Pulmonary artery endothelial cell (primary cell): ENCODE measurements at regions not wholly inside any gene's neighbourhood (a gene's known extent, or its start where the extent isn't known, plus 50 kb on each side); places are given as distances from the start of the nearest gene placed in this dataset.
A peak's percentile ranks its signal among the peaks of the same experiment; 100 is the strongest.
"Not testable (repeated sequence)": the region's sequence is repeated elsewhere in the genome, so short reads cannot be mapped to it uniquely, and the experiment has no call there.

Experiments used
- DNase-seq: peaks from one replicate; pipeline ENCODE4 v3.0.0-alpha.2; 2011; ENCODE audit warnings: low read depth, low spot score

- DNase-seq: no peak
Observed at GRCh38 chr3:87615506-87615905, 339.1 kb upstream of the POU1F1 start.

DNA sequence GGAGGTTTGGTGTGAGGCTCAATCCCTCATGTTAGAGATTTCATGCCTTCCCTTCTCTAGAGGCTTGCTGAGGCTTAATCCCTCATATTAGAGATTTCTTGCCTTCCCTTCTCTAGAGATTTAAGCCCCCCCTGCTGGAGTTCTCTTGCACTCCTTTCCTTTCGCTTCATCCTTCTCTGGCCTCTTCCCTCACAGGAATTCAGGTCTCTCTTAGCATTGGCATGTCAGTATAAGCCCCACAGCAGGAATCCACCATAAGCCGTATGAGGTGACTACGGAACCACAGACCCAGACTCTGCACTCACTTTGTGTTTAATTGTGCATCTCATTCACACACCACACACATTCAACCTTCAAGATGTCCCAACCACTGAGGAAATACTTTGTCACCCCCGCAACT is 338.6 kb upstream of the POU1F1 start:
- DNase-seq: no peak

DNA sequence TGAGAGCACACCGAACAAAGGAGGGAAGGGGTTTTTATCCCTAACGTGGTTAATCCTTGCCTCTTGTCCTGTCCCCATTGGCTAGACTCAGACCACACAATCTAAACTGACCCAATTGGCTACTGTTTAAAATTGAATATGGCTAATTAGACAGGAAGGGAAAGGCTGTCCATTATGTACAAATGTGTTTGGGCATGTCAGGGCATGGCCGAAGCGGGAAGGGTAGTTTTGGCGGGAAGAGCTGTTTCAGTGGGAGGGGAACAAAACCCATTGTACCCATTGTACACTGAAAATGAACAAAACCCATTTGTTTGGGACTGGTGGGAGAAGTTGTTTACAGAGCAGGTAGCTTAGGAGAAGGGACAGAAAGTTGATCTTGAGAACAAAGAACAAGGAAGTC is 330.9 kb upstream of the POU1F1 start:
- no peak for DNase-seq

- peak; percentile 50 for DNase-seq
Observed at GRCh38 chr3:87595798-87596197, 319.4 kb upstream of the POU1F1 start.

DNA sequence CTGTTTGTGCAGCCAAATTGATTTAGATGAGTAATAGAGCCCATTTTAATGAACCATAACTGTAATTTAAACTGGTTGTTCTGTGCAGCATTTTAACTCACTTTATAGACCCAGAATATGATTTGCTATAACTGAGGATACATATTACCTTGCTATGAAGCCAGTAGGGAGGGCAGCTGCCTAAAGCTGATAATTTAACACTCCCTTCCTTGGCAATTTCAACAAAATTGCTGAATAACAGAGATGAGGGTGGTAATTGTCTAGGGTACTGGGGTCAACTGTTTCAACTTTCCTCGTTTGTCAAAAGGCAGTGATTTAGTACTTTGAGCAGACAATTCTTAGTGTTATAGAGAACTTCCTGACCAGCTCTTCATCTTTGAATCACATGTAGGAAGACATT is 304.9 kb upstream of the POU1F1 start:
- no peak for DNase-seq

DNA sequence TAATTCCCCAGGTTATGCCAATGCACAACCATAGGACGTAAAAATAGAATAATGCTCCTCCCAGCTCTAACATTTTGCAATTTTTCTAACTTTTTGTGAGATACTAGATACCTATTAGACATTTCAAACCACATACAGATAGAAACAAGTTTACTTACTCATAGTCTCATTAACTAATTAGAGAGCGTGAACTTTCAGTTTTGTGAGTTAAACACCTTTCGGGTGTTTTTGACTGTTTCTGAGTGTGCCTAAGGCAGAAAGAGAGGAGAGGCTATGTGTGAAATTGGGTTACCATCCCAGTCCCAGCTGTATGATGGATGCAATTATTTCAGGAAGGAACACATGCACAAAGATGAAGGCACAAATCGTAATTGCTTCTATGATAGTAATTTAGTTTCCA is 300.4 kb upstream of the POU1F1 start:
- no peak for DNase-seq

GRCh38 chr3:87575550-87575949 is 299.2 kb upstream of the POU1F1 start:
- DNase-seq: no peak

DNA sequence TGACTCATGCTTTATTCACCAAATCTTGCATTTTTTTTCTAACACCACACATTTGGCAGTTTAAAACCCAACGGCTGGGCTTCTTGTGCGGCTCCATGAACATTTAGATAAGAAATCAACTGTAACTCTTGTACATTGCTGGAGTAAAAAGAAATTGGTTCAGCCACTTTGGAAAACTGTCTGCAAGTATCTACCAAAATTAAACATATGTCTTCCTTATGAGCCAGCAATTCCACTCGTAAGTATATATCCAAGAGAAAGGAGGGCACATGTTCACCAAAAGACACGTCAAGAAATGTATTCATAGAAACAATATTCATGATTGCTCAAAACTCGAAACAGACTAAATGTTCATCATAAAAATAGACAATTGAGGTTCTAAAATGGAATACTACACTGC is 291.9 kb upstream of the POU1F1 start:
- no peak for DNase-seq

DNA sequence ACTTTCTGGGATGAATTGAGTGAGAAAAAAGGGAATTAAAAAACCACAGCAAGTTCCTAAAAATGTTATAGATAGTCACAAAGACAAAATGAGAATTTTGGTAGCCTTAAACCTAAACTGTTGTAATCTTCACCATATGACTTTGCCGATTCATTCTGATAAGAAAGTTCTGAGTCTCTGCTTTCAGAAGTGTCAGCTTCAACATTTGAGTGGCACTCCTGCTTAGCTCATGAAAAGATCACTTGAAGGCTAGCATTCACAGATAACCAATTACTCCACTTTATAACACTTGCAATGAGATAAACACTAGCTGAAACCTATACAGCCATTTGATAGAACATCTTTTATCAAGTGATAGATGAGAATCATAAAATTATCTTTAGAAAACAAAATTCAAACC is 288.1 kb upstream of the POU1F1 start:
- no peak for DNase-seq

DNA sequence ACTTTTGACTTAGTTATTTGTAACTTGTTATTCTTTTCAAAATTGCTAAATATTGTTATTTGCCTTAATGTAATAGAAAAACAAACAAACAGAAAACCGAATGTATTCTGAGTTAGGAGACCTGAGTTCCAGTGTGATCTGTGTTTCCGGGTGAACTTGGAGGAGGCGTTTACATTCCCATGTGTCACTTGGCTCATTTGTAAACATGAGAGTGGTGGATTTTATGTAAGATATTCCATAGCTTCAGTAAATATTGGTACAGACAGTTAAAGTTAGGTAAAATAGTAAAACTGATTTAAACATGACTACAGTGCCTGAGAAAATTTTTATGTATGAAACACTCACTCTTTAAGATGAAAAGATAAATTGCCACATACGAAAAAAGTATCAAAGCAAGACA is 287.3 kb upstream of the POU1F1 start:
- no peak for DNase-seq

- no peak for DNase-seq
Observed at GRCh38 chr3:87558492-87558891, 282.1 kb upstream of the POU1F1 start.

DNA sequence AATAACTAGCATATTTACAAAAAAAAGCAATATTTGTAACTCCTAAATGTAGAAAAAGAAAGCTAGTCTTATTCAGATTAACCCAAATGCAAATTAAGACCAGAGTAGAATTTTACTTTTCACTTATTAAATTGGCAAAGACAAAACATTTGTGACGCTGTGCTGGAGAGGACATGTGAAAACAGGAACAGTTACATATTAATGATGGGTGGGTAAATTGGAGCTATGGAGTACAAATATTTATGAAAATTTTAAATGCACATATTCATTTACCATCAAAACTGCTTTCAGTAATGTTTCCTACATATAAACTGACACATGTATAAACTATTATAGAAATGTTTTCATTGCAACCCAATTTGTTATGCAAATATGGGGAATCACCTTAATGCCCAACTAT is 278.9 kb upstream of the POU1F1 start:
- no peak for DNase-seq

DNA sequence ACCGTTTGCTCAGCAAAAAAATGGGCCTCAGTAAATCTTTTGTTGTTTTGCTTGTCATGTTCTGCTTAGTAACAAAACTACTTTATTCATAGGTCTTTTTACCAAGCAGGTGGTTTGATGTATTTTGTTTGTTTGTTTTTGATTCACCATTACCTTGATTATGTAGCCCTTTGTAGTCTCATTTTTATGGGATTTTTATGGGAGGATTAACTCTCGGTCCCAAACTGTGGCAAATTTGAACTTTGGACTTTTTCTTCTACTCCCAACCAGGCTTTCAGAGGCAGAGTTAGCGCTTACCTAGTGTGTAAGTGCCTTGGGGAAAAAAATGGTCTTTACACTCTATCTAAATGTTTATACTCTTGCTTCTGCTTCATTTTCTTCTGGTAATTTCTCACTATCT is 276.7 kb upstream of the POU1F1 start:
- DNase-seq: no peak

GRCh38 chr3:87550892-87551291 is 274.5 kb upstream of the POU1F1 start:
- no peak for DNase-seq

- DNase-seq: no peak
Observed at GRCh38 chr3:87549208-87549607, 272.8 kb upstream of the POU1F1 start.

DNA sequence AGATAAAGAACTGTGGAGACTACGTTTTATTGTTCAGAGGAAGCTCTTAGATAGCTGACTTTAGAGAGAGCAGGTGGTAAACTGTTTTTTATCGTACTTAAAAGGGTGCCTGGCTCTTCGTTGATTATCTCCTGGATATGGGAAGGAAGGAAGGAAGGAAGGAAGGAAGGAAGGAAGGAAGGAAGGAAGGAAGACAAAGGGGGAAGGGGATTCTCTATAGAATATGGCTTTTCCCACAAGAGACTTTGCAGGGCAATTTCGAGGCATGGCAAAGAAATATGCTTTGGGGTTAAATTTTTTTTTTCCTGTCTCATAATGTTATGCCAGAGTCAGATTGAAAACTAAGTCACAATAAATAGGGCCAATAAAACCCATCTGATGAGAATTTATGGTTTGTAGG is 271.9 kb upstream of the POU1F1 start:
- no peak for DNase-seq

- DNase-seq: no peak
Observed at GRCh38 chr3:87546216-87546615, 269.8 kb upstream of the POU1F1 start.

- not testable (repeated sequence) for DNase-seq
Observed at GRCh38 chr3:87543408-87543807, 267.0 kb upstream of the POU1F1 start.

DNA sequence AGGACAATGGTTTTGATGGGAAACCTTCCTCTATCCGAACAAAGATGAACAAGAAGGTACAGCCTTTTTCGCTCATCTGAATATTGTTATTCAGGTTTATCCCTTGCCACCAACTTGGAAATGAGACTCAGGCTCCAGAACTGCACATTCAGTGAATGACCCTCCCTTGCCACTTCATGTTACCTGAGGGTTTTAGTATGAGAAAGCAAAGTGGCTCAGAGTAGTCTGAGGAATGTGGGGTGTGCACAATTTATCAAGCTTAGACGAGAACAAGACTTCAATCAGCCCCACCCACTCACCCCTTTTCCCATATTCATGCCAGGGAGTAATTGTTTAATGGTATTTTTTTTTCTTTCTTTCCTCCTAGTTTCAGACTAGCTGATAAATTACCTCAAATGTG is 265.3 kb upstream of the POU1F1 start:
- DNase-seq: no peak

DNA sequence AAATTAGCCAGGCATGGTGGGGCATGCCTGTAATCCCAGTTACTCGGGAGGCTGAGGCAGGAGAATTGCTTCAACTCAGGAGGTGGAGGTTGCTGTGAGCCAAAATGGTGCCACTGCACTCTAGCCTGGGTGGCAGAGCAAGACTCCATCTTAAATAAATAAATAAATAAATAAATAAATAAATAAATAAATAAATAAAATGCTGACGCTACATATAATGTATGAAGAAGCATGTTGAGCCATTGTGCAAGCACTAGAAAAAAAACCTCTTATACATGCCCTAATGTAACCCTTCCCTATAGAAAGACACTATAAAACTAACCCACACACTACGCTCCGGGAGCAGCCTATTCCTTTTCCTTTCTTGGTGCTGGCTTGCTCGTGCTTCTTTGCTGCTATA is 262.3 kb upstream of the POU1F1 start:
- DNase-seq: not testable (repeated sequence)

- no peak for DNase-seq
Observed at GRCh38 chr3:87509401-87509800, 233.0 kb upstream of the POU1F1 start.

DNA sequence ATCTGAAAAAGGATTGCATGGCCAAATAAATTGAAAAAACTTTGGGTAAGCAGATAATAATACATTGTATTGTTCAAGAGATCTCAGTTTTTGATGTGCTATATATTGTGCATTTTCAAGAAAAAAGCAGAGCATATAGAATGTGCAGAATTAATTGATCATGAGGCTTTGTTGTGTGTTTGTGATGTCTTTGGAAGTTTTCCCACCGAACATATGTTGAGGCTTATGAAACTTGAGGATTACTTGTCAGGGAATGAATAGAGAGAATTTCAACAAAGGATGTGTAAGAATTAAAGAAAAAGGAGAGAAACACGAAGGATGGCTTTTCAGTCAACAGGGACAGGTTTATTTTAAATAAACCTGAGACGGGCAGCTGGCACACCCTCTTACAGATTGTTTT is 232.5 kb upstream of the POU1F1 start:
- DNase-seq: no peak

DNA sequence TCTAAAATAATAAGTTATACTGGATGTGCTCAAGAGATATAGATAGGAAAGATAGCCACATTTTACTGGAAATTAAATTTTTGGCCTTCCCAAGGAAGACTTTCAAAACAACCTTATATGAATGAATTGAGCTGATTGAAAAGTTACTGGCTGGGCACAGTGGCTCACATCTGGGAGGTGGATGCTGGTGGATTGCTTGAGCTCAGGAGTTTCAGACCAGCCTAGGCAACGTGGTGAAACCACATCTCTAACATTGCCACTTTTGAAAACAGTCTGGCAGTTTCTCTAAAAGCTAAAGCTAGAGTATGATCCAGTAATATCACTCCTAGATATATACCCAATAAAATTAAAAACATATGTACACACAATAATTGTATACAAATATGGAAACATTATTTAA is 231.4 kb upstream of the POU1F1 start:
- no peak for DNase-seq

- peak; percentile 44 for DNase-seq
Observed at GRCh38 chr3:87503900-87504498, 227.6 kb upstream of the POU1F1 start.
